GM04504 (cell line): ENCODE measurements at regions not wholly inside any gene's neighbourhood (a gene's known extent, or its start where the extent isn't known, plus 50 kb on each side); places are given as distances from the start of the nearest gene placed in this dataset.

ENCODE experiments used
- DNase-seq: peaks from one replicate; pipeline ENCODE4 v3.0.0-alpha.2; 2012; ENCODE audit warnings: low read depth

- no peak for DNase-seq
Observed at GRCh38 chr3:126266850-126267168, 86.4 kb upstream of the ALDH1L1 start.

- DNase-seq: no peak
Observed at GRCh38 chr3:126266291-126266840, 86.0 kb upstream of the ALDH1L1 start.

GRCh38 chr3:126264952-126265351 lies 84.6 kb upstream of the ALDH1L1 start:
- no peak for DNase-seq

GRCh38 chr3:126264381-126264780 lies 84.0 kb upstream of the ALDH1L1 start:
- no peak for DNase-seq

- DNase-seq: no peak
Observed at GRCh38 chr3:126263971-126264370, 83.6 kb upstream of the ALDH1L1 start.

GRCh38 chr3:126263539-126263938 lies 83.2 kb upstream of the ALDH1L1 start:
- no peak for DNase-seq

GRCh38 chr3:126262227-126262626 lies 81.8 kb upstream of the ALDH1L1 start:
- no peak for DNase-seq

- peak; percentile 46 for DNase-seq
Observed at GRCh38 chr3:126261037-126261436, 80.7 kb upstream of the ALDH1L1 start.

- no peak for DNase-seq
Observed at GRCh38 chr3:126259411-126260391, 79.3 kb upstream of the ALDH1L1 start.

GRCh38 chr3:126258670-126259069 lies 78.3 kb upstream of the ALDH1L1 start:
- no peak for DNase-seq

GRCh38 chr3:126257984-126258383 lies 77.6 kb upstream of the ALDH1L1 start:
- no peak for DNase-seq

- DNase-seq: no peak
Observed at GRCh38 chr3:126257174-126257573, 76.8 kb upstream of the ALDH1L1 start.

GRCh38 chr3:126256251-126256650 lies 75.9 kb upstream of the ALDH1L1 start:
- no peak for DNase-seq

- DNase-seq: no peak
Observed at GRCh38 chr3:126253072-126253471, 72.7 kb upstream of the ALDH1L1 start.

GRCh38 chr3:126252373-126252772 lies 72.0 kb upstream of the ALDH1L1 start:
- DNase-seq: no peak

- DNase-seq: no peak
Observed at GRCh38 chr3:126245811-126246727, 65.7 kb upstream of the ALDH1L1 start.
